H1 (cell line): ENCODE measurements at regions not wholly inside any gene's neighbourhood (a gene's known extent, or its start where the extent isn't known, plus 50 kb on each side); places are given as distances from the start of the nearest gene placed in this dataset.

Experiments used
- CTCF ChIA-PET: fragments of 300-600 bp; sonication (Branson Sonifier 250); formaldehyde crosslinking; loops from one replicate; lab custom pipeline; 2021; ENCODE audit not compliant: partially characterized antibody; lab: Charles Lee
- POLR2A ChIA-PET: fragments of 300-600 bp; sonication (Branson Sonifier 250); formaldehyde crosslinking; loops from one replicate; lab custom pipeline; 2021; ENCODE audit warnings: inconsistent platforms; ENCODE audit not compliant: partially characterized antibody; lab: Charles Lee
- DNase-seq, 2 experiments: peaks; one replicate each; pipeline versions ENCODE4 v3.0.0 to v3.0.0-alpha.2; 2010 to 2022; ENCODE audit warnings: low spot score in 2 of 2, low read depth in 1 of 2, mixed read lengths in 1 of 2
- FAIRE-seq: peaks from 2 replicates; lab custom pipeline; 2011; peaks lifted over from hg19 to GRCh38; lab: Jason Lieb, UNC
- H2AFZ ChIP-seq: 2 replicates; pipeline ENCODE4 v1.8.1; 2012; ENCODE audit warnings: low read length, inconsistent platforms
- H2AK5ac ChIP-seq: 2 replicates; pipeline ENCODE4 v1.6.1; 2013; ENCODE audit warnings: low read depth, low read length
- H2BK120ac ChIP-seq: replicated peaks from 2 replicates; pipeline ENCODE3; 2013; ENCODE audit warnings: low read depth, low read length, inconsistent platforms
- H2BK12ac ChIP-seq: 2 replicates; pipeline ENCODE4 v1.6.1; 2013; ENCODE audit warnings: low read depth, low read length
- H2BK15ac ChIP-seq: 2 replicates; pipeline ENCODE4 v1.6.1; 2013; ENCODE audit warnings: low read length
- H2BK20ac ChIP-seq: 2 replicates; pipeline ENCODE4 v1.6.1; 2013; ENCODE audit warnings: low read length
- H2BK5ac ChIP-seq: 2 replicates; pipeline ENCODE4 v1.6.1; 2013; ENCODE audit warnings: low read depth, low read length
- H3K14ac ChIP-seq: 2 replicates; pipeline ENCODE4 v1.6.1; 2013; ENCODE audit warnings: inconsistent platforms; ENCODE audit not compliant: insufficient read length
- H3K18ac ChIP-seq: 2 replicates; pipeline ENCODE4 v1.6.1; 2013; ENCODE audit warnings: low read length; ENCODE audit errors: extremely low read depth
- H3K23ac ChIP-seq: 2 replicates; pipeline ENCODE4 v1.6.1; 2013; ENCODE audit warnings: inconsistent platforms; ENCODE audit not compliant: insufficient read length
- H3K23me2 ChIP-seq: 2 replicates; pipeline ENCODE4 v1.6.1; 2013; ENCODE audit warnings: low read depth, low read length
- H3K27ac ChIP-seq: 2 replicates; pipeline ENCODE4 v1.6.1; 2011; ENCODE audit warnings: low read depth, low read length, inconsistent platforms
- H3K27me3 ChIP-seq, 4 experiments: replicated peaks in 1 of 4; 1 replicate in 1 of 4; 2 replicates in 3 of 4; pipeline versions ENCODE4 v1.6.1 to v1.8.1; 2011 to 2013; ENCODE audit warnings: low read length in 3 of 4, mild to moderate bottlenecking in 3 of 4, inconsistent platforms in 2 of 4, mixed read lengths in 2 of 4, moderate library complexity in 1 of 4; ENCODE audit not compliant: control insufficient read depth in 3 of 4, insufficient read depth in 3 of 4; ENCODE audit errors: extremely low read depth in 1 of 4
- H3K36me3 ChIP-seq, 4 experiments: 2 replicates each; pipeline versions ENCODE4 v1.6.1 to v1.8.1; 2011 to 2013; ENCODE audit warnings: mild to moderate bottlenecking in 4 of 4, low read length in 3 of 4, moderate library complexity in 2 of 4, control low read depth in 1 of 4, inconsistent platforms in 1 of 4; ENCODE audit not compliant: insufficient read depth in 4 of 4, control insufficient read depth in 2 of 4
- H3K4ac ChIP-seq: replicated peaks from 2 replicates; pipeline ENCODE3; 2013; ENCODE audit warnings: low read length, low read depth, mixed read lengths, inconsistent platforms; ENCODE audit not compliant: insufficient read length
- H3K4me1 ChIP-seq, 4 experiments: replicated peaks in 1 of 4; 1 replicate in 1 of 4; 2 replicates in 3 of 4; pipeline versions ENCODE4 v1.6.1 to v1.8.1; 2011 to 2013; ENCODE audit warnings: low read length in 3 of 4, inconsistent platforms in 2 of 4, mixed read lengths in 1 of 4; ENCODE audit not compliant: insufficient read depth in 4 of 4, control insufficient read depth in 3 of 4
- H3K4me2 ChIP-seq, 2 experiments: 2 replicates each; pipeline versions ENCODE4 v1.6.1 to v1.8.1; 2011 to 2013; ENCODE audit warnings: low read depth in 2 of 2, low read length in 2 of 2, control low read depth in 1 of 2, inconsistent platforms in 1 of 2, mild to moderate bottlenecking in 1 of 2; ENCODE audit not compliant: insufficient read depth in 1 of 2
- H3K4me3 ChIP-seq, 4 experiments: fragments of 200-600, 300-600 bp in 1 of 4; sonication (generic), shearing (Covaris generic), sonication (Bioruptor Twin) in 1 of 4; 2 replicates each; pipeline versions ENCODE4 v1.5.1 to v1.8.1; 2011 to 2016; ENCODE audit warnings: low read length in 4 of 4, low read depth in 3 of 4, control low read depth in 2 of 4, inconsistent platforms in 2 of 4, mild to moderate bottlenecking in 2 of 4, mixed read lengths in 1 of 4, moderate library complexity in 1 of 4; ENCODE audit not compliant: insufficient read depth in 2 of 4; ENCODE audit errors: extremely low read depth in 1 of 4
- H3K56ac ChIP-seq: replicated peaks from 2 replicates; pipeline ENCODE3; 2013; ENCODE audit warnings: low read depth, mild to moderate bottlenecking, mixed read lengths, low read length, inconsistent platforms; ENCODE audit not compliant: insufficient read length
- H3K79me1 ChIP-seq: 2 replicates; pipeline ENCODE4 v1.6.1; 2013; ENCODE audit warnings: low read depth, low read length, control low read depth
- H3K79me2 ChIP-seq, 2 experiments: 2 replicates each; pipeline versions ENCODE4 v1.6.1 to v1.8.1; 2012 to 2013; ENCODE audit warnings: low read length in 2 of 2, mild to moderate bottlenecking in 2 of 2, inconsistent platforms in 1 of 2; ENCODE audit not compliant: insufficient read depth in 2 of 2, control insufficient read depth in 1 of 2
- H3K9ac ChIP-seq, 4 experiments: replicated peaks in 1 of 4; 1 replicate in 1 of 4; 2 replicates in 3 of 4; pipeline versions ENCODE4 v1.6.1 to v1.8.1; 2011 to 2013; ENCODE audit warnings: low read depth in 3 of 4, low read length in 3 of 4, control low read depth in 2 of 4, mild to moderate bottlenecking in 2 of 4, moderate library complexity in 2 of 4, inconsistent platforms in 1 of 4; ENCODE audit errors: extremely low read depth in 1 of 4
- H3K9me3 ChIP-seq, 2 experiments: 2 replicates each; pipeline versions ENCODE4 v1.6.1 to v1.8.1; 2012 to 2013; ENCODE audit warnings: mild to moderate bottlenecking in 2 of 2, moderate library complexity in 2 of 2, control low read depth in 1 of 2, inconsistent platforms in 1 of 2, low read depth in 1 of 2, low read length in 1 of 2, mixed read lengths in 1 of 2; ENCODE audit not compliant: insufficient read depth in 2 of 2
- H4K20me1 ChIP-seq, 2 experiments: replicated peaks in 1 of 2; 2 replicates each; pipeline versions ENCODE3 to v1.8.1; 2011 to 2013; ENCODE audit warnings: inconsistent platforms in 2 of 2, low read length in 2 of 2, mild to moderate bottlenecking in 1 of 2; ENCODE audit not compliant: insufficient read depth in 2 of 2, control insufficient read depth in 1 of 2
- H4K5ac ChIP-seq: 2 replicates; pipeline ENCODE4 v1.6.1; 2013; ENCODE audit warnings: low read length, low read depth, mixed read lengths, inconsistent platforms; ENCODE audit not compliant: insufficient read length
- H4K8ac ChIP-seq: 2 replicates; pipeline ENCODE4 v1.8.0; 2013; ENCODE audit warnings: mild to moderate bottlenecking, moderate library complexity, low read length, inconsistent platforms; ENCODE audit not compliant: insufficient read depth; ENCODE audit errors: extremely low read depth
- H4K91ac ChIP-seq: replicated peaks from 2 replicates; pipeline ENCODE3; 2013; ENCODE audit warnings: low read length, mixed read lengths, inconsistent platforms; ENCODE audit not compliant: insufficient read length
- BACH1 ChIP-seq: IDR thresholded peaks from 2 replicates; pipeline ENCODE4 v1.6.1; 2012; ENCODE audit warnings: low read length, improper control_type of control experiment
- CBX8 ChIP-seq: fragments of 300-800, 300-1000 bp; sonication (generic); IDR thresholded peaks from 2 replicates; pipeline ENCODE4 v1.7.1; 2016; ENCODE audit warnings: low read depth, low read length, borderline replicate concordance
- CHD1 ChIP-seq: IDR thresholded peaks from 2 replicates; pipeline ENCODE4 v1.6.1; 2012; ENCODE audit warnings: low read depth, low read length, improper control_type of control experiment
- GTF2F1 ChIP-seq: IDR thresholded peaks from 2 replicates; pipeline ENCODE4 v1.6.1; 2012; ENCODE audit warnings: low read depth, low read length, improper control_type of control experiment, borderline replicate concordance
- HDAC6 ChIP-seq: IDR thresholded peaks from one replicate; pipeline ENCODE4 v1.7.1; 2012; ENCODE audit warnings: low read depth, mild to moderate bottlenecking, inconsistent platforms, low read length, moderate library complexity
- JUN ChIP-seq: IDR thresholded peaks from 2 replicates; pipeline ENCODE4 v1.6.1; 2011; ENCODE audit warnings: low read depth, mild to moderate bottlenecking, improper control_type of control experiment, low read length
- KDM4A ChIP-seq: IDR thresholded peaks from one replicate; pipeline ENCODE4 v1.7.1; 2012; ENCODE audit warnings: low read depth, mild to moderate bottlenecking, moderate library complexity, low read length, inconsistent platforms; ENCODE audit not compliant: severe bottlenecking
- POLR2A ChIP-seq, 2 experiments: IDR thresholded peaks; 1 replicate in 1 of 2; 2 replicates in 1 of 2; pipeline ENCODE4 v1.6.1; 2011; ENCODE audit warnings: low read depth in 2 of 2, low read length in 2 of 2, mild to moderate bottlenecking in 2 of 2; ENCODE audit errors: control extremely low read depth in 1 of 2
- RBBP5 ChIP-seq: IDR thresholded peaks from 2 replicates; pipeline ENCODE4 v1.7.1; 2012; ENCODE audit warnings: low read depth, mild to moderate bottlenecking, inconsistent platforms, low read length, moderate library complexity, borderline replicate concordance
- SP1 ChIP-seq: IDR thresholded peaks from 2 replicates; pipeline ENCODE4 v1.6.1; 2011; ENCODE audit warnings: low read depth, low read length
- SP2 ChIP-seq: IDR thresholded peaks from 2 replicates; pipeline ENCODE4 v1.6.1; 2012; ENCODE audit warnings: mild to moderate bottlenecking, low read length, inconsistent platforms
- TAF7 ChIP-seq: optimal IDR thresholded peaks from 2 replicates; pipeline ENCODE3; 2011; ENCODE audit warnings: low read depth, mild to moderate bottlenecking, inconsistent platforms, low read length, moderate library complexity, borderline replicate concordance
- TEAD4 ChIP-seq: IDR thresholded peaks from 2 replicates; pipeline ENCODE4 v1.6.1; 2012; ENCODE audit warnings: low read depth, low read length, inconsistent platforms, mixed read lengths
- USF2 ChIP-seq: IDR thresholded peaks from 2 replicates; pipeline ENCODE4 v1.6.1; 2011; ENCODE audit warnings: low read length, improper control_type of control experiment
- WGBS, 2 experiments: shearing (Covaris generic) in 1 of 2; methylation state at CpG; one replicate each; pipeline versions ENCODE4 v1.1.6 to v1.1.7; 2013 to 2015; ENCODE audit warnings: low lambda C conversion rate in 2 of 2, mixed read lengths in 2 of 2, inconsistent platforms in 1 of 2, low coverage in 1 of 2, missing lambda C conversion rate in 1 of 2; ENCODE audit not compliant: insufficient replicate concordance in 2 of 2, insufficient coverage in 1 of 2, insufficient read length in 1 of 2; ENCODE audit errors: extremely low coverage in 1 of 2, missing lambda C conversion rate in 1 of 2; 5-methylcytosine and 5-hydroxymethylcytosine counted together

DNA sequence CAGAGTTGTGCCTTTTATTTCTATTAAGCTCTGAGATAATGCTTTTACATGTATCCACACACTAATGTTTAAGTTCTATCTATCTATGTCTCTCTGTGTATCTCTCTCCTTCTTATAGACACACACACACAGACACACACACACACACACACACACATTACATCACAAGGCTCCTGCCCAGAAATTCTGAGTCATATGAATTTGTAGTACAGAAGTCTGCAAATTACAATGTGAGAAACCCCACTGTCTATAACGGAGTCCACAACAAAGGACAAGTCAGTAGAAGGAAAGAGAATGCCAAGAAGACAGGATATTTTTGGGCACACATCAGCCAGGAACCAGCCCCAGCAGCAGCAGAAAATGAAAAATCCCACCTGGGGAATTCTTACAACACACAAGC is 142.4 kb downstream of the EN1 start:
- Histone ChIP-seq H3K4me1 (peaks cover 0 to 4% (median 0%) of the 10 kb centered on the region in 4 experiments; a peak in 1 of 7 replicates), H3K9ac (no peak overlapping the region), H2AFZ (no peak overlapping the region), H3K56ac (no peak overlapping the region), H4K5ac (no peak overlapping the region), H2BK20ac (no peak overlapping the region), H3K79me2 (no peaks in the 10 kb centered on the region), H2BK120ac (no peak overlapping the region), H3K23me2 (no peaks in the 10 kb centered on the region), H3K9me3 (no peaks in the 10 kb centered on the region), H3K27ac (no peak overlapping the region), H3K14ac (no peak overlapping the region), H3K4ac (no peak overlapping the region), H3K18ac (no peak overlapping the region), H4K91ac (no peak overlapping the region), H4K8ac (no peak overlapping the region), H2BK12ac (no peak overlapping the region), H2BK15ac (no peak overlapping the region), H3K4me3 (no peak overlapping the region), H3K79me1 (no peaks in the 10 kb centered on the region), H3K27me3 (no peaks in the 10 kb centered on the region), H2BK5ac (no peak overlapping the region), H2AK5ac (no peak overlapping the region), H3K23ac (no peak overlapping the region), H4K20me1 (no peaks in the 10 kb centered on the region), H3K4me2 (no peak overlapping the region), H3K36me3 (no peaks in the 10 kb centered on the region)
- ChIA-PET POLR2A (no interaction called here), CTCF (interaction anchor here (0.8 kb wide), 1 partner anchor 35 kb away, joined by 3 read pairs; no protein-coding TSS in a partner anchor)
- no peak for DNase-seq
- no peak for FAIRE-seq
- WGBS, 2 experiments = 85% methylated on average over 1 of the region's 1 CpG; no CpG with 5 or more reads in 1 of the 2 experiments
- TF ChIP-seq HDAC6 (no peak), GTF2F1 (no peak), TAF7 (no peak), TEAD4 (no peak), CHD1 (no peak), POLR2A (IDR thresholded peaks at IDR 0.05; ENCODE audit: control extremely low read depth in 1 of 2, low read depth in 2 of 2, low read length in 2 of 2) (no peak), SP1 (no peak), RBBP5 (no peak), SP2 (no peak), BACH1 (no peak), USF2 (no peak), JUN (no peak), CBX8 (no peak), KDM4A (no peak)
